K562 (cell line): ENCODE measurements at regions not wholly inside any gene's neighbourhood (a gene's known extent, or its start where the extent isn't known, plus 50 kb on each side); places are given as distances from the start of the nearest gene placed in this dataset.

Experiments
- GTF2F1 ChIP-seq: IDR thresholded peaks from 2 replicates; pipeline ENCODE4 v1.6.1; 2011; ENCODE audit warnings: low read depth, low read length, improper control_type of control experiment
- NKRF ChIP-seq: fragments of 450-650 bp; IDR thresholded peaks from 2 replicates; pipeline ENCODE4 v1.6.1; 2016; ENCODE audit warnings: borderline replicate concordance
- PRDM10 ChIP-seq: fragments of 450-650 bp; IDR thresholded peaks from 2 replicates; pipeline ENCODE4 v1.6.1; 2018; ENCODE audit not compliant: partially characterized antibody
- SIN3A ChIP-seq, 2 experiments: fragments of 150-350 bp in 1 of 2; IDR thresholded peaks; 2 replicates each; pipeline ENCODE4 v1.6.1; 2011 to 2016; ENCODE audit warnings: borderline replicate concordance in 2 of 2, low read depth in 2 of 2, low read length in 2 of 2, mild to moderate bottlenecking in 2 of 2, moderate library complexity in 2 of 2; ENCODE audit not compliant: control insufficient read depth in 1 of 2
- SPI1 ChIP-seq: IDR thresholded peaks from 2 replicates; pipeline ENCODE4 v1.6.1; 2011; ENCODE audit warnings: low read depth, low read length, control low read depth, borderline replicate concordance
- ZBTB33 ChIP-seq: sonication (generic); formaldehyde crosslinking; IDR thresholded peaks from 2 replicates; pipeline ENCODE4 v1.8.1; 2023; ENCODE audit warnings: mild to moderate bottlenecking, missing genetic modification reagents
- ZFX ChIP-seq: sonication (generic); formaldehyde crosslinking; IDR thresholded peaks from 2 replicates; pipeline ENCODE4 v1.8.0; 2022; ENCODE audit warnings: mild to moderate bottlenecking, missing genetic modification reagents, moderate library complexity

- TF ChIP-seq GTF2F1, result no peak
- TF ChIP-seq PRDM10, result no peak
- no peak for TF ChIP-seq SPI1
- TF ChIP-seq SIN3A (IDR thresholded peaks at IDR 0.05; ENCODE audit: borderline replicate concordance in 2 of 2, control insufficient read depth in 1 of 2, low read depth in 2 of 2, low read length in 2 of 2), result no peak
- no peak for TF ChIP-seq NKRF
- TF ChIP-seq ZFX, result no peak
- TF ChIP-seq ZBTB33 (CRISPR knock-in tag), result no peak
Observed at GRCh38 chr3:86771741-86772512, 219.0 kb downstream of the VGLL3 start.
